H1 (cell line): ENCODE measurements at regions not wholly inside any gene's neighbourhood (a gene's known extent, or its start where the extent isn't known, plus 50 kb on each side); places are given as distances from the start of the nearest gene placed in this dataset.

Experiments
- ASH2L ChIP-seq: fragments of 200-600, 300-600 bp; sonication (generic); IDR thresholded peaks from one replicate; pipeline ENCODE4 v1.7.1; 2017; ENCODE audit warnings: low read length
- CHD1 ChIP-seq: IDR thresholded peaks from 2 replicates; pipeline ENCODE4 v1.6.1; 2012; ENCODE audit warnings: low read depth, low read length, improper control_type of control experiment
- CTCF ChIP-seq, 3 experiments: IDR thresholded peaks; 1 replicate in 2 of 3; 2 replicates in 1 of 3; pipeline versions ENCODE4 v1.5.1 to v1.6.1; 2011; ENCODE audit warnings: low read length in 3 of 3, mild to moderate bottlenecking in 3 of 3, inconsistent platforms in 2 of 3, low read depth in 1 of 3, moderate library complexity in 1 of 3; ENCODE audit not compliant: insufficient read depth in 1 of 3; ENCODE audit errors: control extremely low read depth in 1 of 3
- EZH2 ChIP-seq: fragments of 200-600 bp; sonication (generic); IDR thresholded peaks from 2 replicates; pipeline ENCODE4 v1.7.1; 2012; ENCODE audit warnings: low read depth, mild to moderate bottlenecking, moderate library complexity, low read length, inconsistent platforms; ENCODE audit not compliant: severe bottlenecking
- KDM1A ChIP-seq: fragments of 200-600, 300-600 bp; sonication (generic); IDR thresholded peaks from 2 replicates; pipeline ENCODE4 v1.7.1; 2016; ENCODE audit warnings: mild to moderate bottlenecking, low read length, borderline replicate concordance
- PHF8 ChIP-seq: fragments of 200-600 bp; sonication (generic); conservative IDR thresholded peaks from 2 replicates; pipeline ENCODE4 v1.7.1; 2012; ENCODE audit warnings: low read depth, mild to moderate bottlenecking, inconsistent platforms, low read length, moderate library complexity
- POLR2A ChIP-seq, 2 experiments: IDR thresholded peaks; 1 replicate in 1 of 2; 2 replicates in 1 of 2; pipeline ENCODE4 v1.6.1; 2011; ENCODE audit warnings: low read depth in 2 of 2, low read length in 2 of 2, mild to moderate bottlenecking in 2 of 2; ENCODE audit errors: control extremely low read depth in 1 of 2
- POLR2AphosphoS5 ChIP-seq: IDR thresholded peaks from 2 replicates; pipeline ENCODE4 v1.6.1; 2011; ENCODE audit warnings: low read depth, low read length
- RNF2 ChIP-seq: fragments of 200-900, 300-1000 bp; sonication (generic); IDR thresholded peaks from 2 replicates; pipeline ENCODE4 v1.7.1; 2016; ENCODE audit warnings: borderline replicate concordance, low read depth, mild to moderate bottlenecking, antibody characterized with exemption, low read length; ENCODE audit not compliant: poor library complexity, severe bottlenecking; ENCODE audit errors: missing control alignments
- SUZ12 ChIP-seq: fragments of 200-600 bp; sonication (generic); IDR thresholded peaks from 2 replicates; pipeline ENCODE4 v1.6.1; 2012; ENCODE audit warnings: mild to moderate bottlenecking, inconsistent platforms, low read length, moderate library complexity, mixed read lengths
- ZNF274 ChIP-seq: IDR thresholded peaks from 2 replicates; pipeline ENCODE4 v1.7.0; 2012; ENCODE audit warnings: low read length, borderline replicate concordance; ENCODE audit errors: extremely low read depth

DNA sequence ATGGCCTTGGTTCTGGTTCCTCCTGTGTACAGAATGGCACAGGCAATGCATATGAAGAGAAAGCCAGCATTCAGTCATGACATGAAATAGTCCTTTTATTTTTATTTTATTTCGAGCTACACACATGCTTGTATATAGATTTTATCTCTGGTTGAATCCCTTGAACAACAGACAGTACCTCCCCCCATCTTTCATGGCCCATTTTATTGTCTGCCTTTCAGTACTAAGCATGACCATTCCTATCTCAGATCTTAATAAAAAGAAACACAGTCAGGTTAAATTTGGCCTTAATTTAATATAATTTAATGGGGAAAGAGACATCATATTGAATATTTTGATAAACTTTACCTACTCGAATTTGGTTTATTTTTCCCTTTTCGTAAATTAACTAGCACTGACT is 76.4 kb upstream of the VANGL1 start:
- TF ChIP-seq ASH2L (no peak), RNF2 (no peak), EZH2 (no peak), KDM1A (no peak), POLR2AphosphoS5 (no peak), CTCF (IDR thresholded peaks at IDR 0.05; ENCODE audit: control extremely low read depth in 1 of 3, insufficient read depth in 1 of 3, low read depth in 1 of 3, low read length in 3 of 3) (no peak), CHD1 (no peak), POLR2A (IDR thresholded peaks at IDR 0.05; ENCODE audit: control extremely low read depth in 1 of 2, low read depth in 2 of 2, low read length in 2 of 2) (no peak), ZNF274 (no peak), SUZ12 (no peak), PHF8 (no peak)
